GM19397 (cell line): ENCODE measurements at regions not wholly inside any gene's neighbourhood (a gene's known extent, or its start where the extent isn't known, plus 50 kb on each side); places are given as distances from the start of the nearest gene placed in this dataset.

ENCODE experiments used
- ATAC-seq: cut with Tn5 transposase; IDR thresholded peaks from one replicate; pipeline ENCODE4 v1.9.1; 2021; ENCODE audit warnings: mild to moderate bottlenecking, moderate library complexity; ENCODE audit not compliant: unreplicated experiment

DNA sequence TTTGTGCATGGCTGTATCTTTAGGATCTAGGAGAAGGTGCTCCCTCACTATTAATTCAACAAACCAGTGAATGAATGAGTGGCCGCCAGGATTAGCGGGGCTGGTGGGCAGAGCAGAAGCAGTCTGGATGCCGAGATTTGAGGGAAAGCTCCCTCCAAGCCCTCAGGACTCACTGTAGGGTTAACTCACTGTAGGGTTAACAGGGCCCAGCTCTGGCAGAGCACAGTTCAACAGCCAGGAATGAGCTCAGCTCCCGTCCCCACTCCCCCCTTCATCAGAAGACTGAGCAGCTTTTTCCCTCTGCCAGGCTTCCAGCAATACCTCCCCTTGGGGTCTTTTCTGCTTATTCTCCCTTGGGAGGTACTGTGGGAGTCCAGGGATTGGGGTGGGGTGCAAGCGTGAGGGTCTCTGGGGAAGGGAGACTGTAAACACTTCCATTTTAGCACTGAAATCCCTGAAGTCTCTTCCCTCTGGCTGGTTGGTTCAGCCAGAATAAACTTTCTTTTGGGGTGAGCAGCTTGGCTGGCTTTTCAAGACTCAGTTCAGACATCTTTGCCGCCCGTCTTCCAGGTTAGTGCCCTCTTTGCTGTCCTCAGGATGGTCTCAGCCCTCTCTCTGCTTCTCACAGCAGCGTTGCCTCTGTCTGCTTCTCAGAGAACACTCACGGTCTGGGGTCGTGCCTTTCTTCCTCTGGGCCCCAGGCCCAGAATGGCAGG is 53.7 kb upstream of the WSB1 start:
- no peak for ATAC-seq

GRCh38 chr17:27240802-27241155 is 53.1 kb upstream of the WSB1 start:
- ATAC-seq, result no peak

DNA sequence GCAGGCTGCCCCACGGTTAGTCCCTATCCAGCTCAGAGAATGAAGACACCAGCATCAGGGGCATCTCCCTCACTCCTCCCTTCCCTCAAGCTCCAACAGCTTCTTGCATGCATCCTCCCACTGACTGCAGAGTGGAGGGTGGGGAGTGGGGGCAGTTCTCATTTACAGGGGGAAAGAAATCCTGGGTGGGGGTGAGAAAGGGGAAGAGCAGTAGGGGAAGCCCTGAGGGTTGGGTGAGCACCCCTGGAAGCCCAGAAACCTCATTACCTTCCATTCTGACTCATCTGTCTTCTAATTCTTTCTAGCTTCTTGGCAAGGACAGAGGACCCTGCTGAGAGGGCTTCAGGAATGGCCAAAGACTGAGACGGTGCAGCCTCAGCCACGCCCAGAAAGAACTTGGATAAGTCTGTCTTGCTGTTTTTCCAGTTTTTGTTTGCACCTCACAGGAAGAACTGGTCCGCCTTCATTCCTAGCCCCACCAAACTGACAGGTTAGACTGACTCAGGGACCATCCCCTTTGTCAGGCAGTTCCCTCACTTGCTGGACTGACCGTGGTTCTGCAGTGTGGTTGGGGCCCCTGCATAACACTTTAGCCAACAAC is 52.5 kb upstream of the WSB1 start:
- peak; percentile 42 for ATAC-seq

GRCh38 chr17:27242951-27243350 is 51.0 kb upstream of the WSB1 start:
- no peak for ATAC-seq

DNA sequence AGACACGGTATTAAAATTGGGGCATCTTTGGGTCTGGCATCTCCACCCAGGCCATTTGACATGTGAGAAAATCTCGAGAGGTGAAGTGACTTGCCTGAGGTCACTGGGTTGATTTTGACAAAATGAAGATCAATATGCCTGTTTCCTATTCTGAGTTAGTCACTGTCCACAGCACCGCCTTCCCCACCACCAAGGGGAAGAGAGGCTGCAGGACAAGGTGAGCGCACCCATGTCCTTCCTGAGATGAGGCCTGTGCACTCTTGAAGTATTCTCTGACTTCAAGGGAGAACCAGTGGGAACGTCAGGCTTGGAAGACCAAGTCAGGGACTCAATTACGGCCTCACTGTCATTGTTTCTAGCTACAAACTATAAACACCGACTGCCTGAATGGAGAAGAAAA is 49.9 kb upstream of the WSB1 start:
- ATAC-seq, result no peak
